AG09309 (cell line): ENCODE measurements at regions not wholly inside any gene's neighbourhood (a gene's known extent, or its start where the extent isn't known, plus 50 kb on each side); places are given as distances from the start of the nearest gene placed in this dataset.

Source experiments
- DNase-seq: peaks from one replicate; pipeline ENCODE4 v3.0.0-alpha.2; 2010; ENCODE audit warnings: low read depth
- H3K4me3 ChIP-seq: 2 replicates; pipeline ENCODE4 v1.5.1; 2011; ENCODE audit warnings: mild to moderate bottlenecking, low read depth, low read length, moderate library complexity; ENCODE audit not compliant: control insufficient read depth
- TF ChIP-seq, protein P1 (sequence below): IDR thresholded peaks from 2 replicates; pipeline ENCODE4 v1.5.1; 2011; ENCODE audit warnings: mild to moderate bottlenecking, low read depth, low read length, inconsistent platforms; ENCODE audit not compliant: insufficient read depth, control insufficient read depth; ENCODE audit errors: missing control alignments

DNA sequence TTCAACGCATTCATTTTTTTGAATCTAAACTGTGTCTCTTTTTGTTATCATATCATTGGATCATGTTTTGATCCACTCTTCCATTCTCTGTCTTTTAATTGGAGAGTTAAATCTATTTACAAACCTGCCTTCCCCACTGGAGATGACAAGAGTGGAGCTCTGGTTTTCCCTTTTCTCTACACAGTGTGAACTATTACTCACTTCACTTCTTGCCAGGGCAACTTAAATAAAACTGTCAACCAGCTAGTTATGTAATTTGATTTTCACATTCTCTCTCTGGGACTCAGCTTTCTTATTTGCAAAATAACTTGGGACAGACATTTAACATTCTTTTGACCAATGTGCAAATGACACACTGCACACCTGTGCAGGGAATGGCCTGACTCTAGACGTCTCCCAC is 230.8 kb upstream of the CST7 start:
- DNase-seq = no peak
- TF ChIP-seq, protein P1, sequence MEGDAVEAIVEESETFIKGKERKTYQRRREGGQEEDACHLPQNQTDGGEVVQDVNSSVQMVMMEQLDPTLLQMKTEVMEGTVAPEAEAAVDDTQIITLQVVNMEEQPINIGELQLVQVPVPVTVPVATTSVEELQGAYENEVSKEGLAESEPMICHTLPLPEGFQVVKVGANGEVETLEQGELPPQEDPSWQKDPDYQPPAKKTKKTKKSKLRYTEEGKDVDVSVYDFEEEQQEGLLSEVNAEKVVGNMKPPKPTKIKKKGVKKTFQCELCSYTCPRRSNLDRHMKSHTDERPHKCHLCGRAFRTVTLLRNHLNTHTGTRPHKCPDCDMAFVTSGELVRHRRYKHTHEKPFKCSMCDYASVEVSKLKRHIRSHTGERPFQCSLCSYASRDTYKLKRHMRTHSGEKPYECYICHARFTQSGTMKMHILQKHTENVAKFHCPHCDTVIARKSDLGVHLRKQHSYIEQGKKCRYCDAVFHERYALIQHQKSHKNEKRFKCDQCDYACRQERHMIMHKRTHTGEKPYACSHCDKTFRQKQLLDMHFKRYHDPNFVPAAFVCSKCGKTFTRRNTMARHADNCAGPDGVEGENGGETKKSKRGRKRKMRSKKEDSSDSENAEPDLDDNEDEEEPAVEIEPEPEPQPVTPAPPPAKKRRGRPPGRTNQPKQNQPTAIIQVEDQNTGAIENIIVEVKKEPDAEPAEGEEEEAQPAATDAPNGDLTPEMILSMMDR = no peak
- H3K4me3 ChIP-seq = no peak overlapping the region

- no peak overlapping the region for H3K4me3 ChIP-seq
- no peak for DNase-seq
- TF ChIP-seq, protein P1 = no peak
Observed at GRCh38 chr20:24718696-24719095, 230.4 kb upstream of the CST7 start.

DNA sequence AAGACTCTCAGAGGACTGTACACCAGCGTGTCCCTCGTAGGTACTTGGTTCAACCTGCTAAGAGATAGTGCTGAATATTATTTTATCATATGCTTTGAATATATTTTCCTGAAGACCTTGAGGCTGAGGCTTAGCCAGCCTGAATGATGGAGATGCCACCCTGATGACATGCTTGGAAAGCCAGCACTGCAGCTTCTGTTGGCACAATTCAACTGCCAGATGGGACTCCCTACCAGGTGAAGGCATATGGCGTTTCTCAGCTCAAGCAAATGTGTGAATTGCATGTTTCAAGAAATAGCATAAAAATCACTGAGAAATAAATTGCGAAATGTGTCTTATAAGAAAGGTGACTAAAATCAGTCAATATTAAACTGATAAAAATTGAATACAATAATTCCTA is 228.1 kb upstream of the CST7 start:
- no peak overlapping the region for H3K4me3 ChIP-seq
- DNase-seq = no peak
- TF ChIP-seq, protein P1 = no peak

- no peak for DNase-seq
- no peak overlapping the region for H3K4me3 ChIP-seq
- TF ChIP-seq, protein P1 = no peak
Observed at GRCh38 chr20:24721891-24722568, 227.0 kb upstream of the CST7 start.

DNA sequence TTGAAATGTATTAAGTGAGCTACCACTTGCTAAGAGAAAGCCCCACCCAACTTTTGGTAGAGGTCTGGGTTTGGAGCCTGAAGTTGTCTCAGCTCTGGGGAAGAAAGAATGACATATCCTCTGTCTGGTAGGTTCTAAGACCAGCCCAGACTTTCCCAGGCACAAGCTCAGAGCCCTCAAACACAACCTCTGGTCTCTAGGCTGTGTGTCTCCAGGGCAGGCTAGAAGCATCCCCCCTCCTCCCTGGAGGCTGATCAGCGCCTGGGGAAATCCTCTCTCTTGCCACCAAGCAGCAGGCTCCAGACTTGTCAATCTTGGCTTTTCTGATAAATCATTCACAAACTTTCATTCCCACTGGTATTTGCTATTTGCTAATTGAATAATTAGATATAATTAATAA is 226.5 kb upstream of the CST7 start:
- DNase-seq = no peak
- H3K4me3 ChIP-seq = no peak overlapping the region
- TF ChIP-seq, protein P1 = no peak

GRCh38 chr20:24723186-24723585 is 225.9 kb upstream of the CST7 start:
- TF ChIP-seq, protein P1 = no peak
- no peak for DNase-seq
- H3K4me3 ChIP-seq = no peak overlapping the region
